Neural cell (in vitro differentiated cells): ENCODE measurements at regions not wholly inside any gene's neighbourhood (a gene's known extent, or its start where the extent isn't known, plus 50 kb on each side); places are given as distances from the start of the nearest gene placed in this dataset.

ENCODE experiments used
- EZH2 ChIP-seq: fragments of 200-600, 300-800 bp; shearing (Covaris generic), sonication (generic); IDR thresholded peaks from 2 replicates; pipeline ENCODE4 v1.6.1; 2014; ENCODE audit warnings: antibody characterized with exemption, low read length, borderline replicate concordance, mild to moderate bottlenecking; ENCODE audit not compliant: insufficient read depth, poor library complexity, severe bottlenecking
- POLR2AphosphoS5 ChIP-seq: IDR thresholded peaks from 2 replicates; pipeline ENCODE4 v1.6.1; 2012
- TF ChIP-seq, protein P1 (sequence below): fragments of 450-650 bp; IDR thresholded peaks from 2 replicates; pipeline ENCODE4 v1.5.1; 2014; ENCODE audit warnings: antibody characterized with exemption, mild to moderate bottlenecking, moderate library complexity; ENCODE audit not compliant: poor library complexity, severe bottlenecking

DNA sequence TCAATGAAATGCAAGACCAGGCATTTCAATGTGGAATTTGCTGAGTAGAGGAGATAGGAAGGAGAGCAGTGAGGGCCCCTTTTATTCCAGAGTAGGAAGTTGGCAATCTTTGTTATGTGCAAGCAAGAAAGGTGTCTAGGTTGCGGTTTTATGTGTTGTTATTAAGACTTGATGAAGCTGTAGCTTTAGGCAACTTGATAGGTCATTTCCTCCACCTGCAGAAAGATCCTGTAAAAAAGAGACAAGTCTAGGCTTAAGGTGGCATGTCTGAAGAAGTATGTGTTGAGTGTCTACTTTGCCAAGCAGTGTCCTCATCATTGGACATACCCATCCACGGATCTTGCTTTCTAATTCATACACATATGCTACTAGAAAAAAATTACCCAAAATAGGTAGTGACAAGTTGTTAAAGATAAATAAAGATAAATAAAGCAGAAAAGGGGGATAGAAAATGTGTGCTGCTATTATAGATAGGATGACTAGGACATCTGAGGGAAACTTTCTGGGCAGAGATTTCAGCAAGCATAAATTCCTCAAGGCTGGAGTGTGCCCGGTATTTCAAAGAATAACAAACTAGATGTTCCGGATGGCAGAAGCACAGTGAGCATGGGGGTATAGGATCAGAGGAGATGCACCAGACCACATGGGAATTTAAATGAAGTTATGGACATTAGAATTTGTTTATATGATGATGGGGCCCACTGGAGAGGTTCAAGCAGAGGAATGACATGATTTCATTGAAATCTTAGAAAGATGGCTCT, 335.0 kb downstream of the TGFB2 start:
- TF ChIP-seq POLR2AphosphoS5, result no peak
- TF ChIP-seq, protein P1, sequence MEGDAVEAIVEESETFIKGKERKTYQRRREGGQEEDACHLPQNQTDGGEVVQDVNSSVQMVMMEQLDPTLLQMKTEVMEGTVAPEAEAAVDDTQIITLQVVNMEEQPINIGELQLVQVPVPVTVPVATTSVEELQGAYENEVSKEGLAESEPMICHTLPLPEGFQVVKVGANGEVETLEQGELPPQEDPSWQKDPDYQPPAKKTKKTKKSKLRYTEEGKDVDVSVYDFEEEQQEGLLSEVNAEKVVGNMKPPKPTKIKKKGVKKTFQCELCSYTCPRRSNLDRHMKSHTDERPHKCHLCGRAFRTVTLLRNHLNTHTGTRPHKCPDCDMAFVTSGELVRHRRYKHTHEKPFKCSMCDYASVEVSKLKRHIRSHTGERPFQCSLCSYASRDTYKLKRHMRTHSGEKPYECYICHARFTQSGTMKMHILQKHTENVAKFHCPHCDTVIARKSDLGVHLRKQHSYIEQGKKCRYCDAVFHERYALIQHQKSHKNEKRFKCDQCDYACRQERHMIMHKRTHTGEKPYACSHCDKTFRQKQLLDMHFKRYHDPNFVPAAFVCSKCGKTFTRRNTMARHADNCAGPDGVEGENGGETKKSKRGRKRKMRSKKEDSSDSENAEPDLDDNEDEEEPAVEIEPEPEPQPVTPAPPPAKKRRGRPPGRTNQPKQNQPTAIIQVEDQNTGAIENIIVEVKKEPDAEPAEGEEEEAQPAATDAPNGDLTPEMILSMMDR, result no peak
- no peak for TF ChIP-seq EZH2
